ENCODE measurements at regions not wholly inside any gene's neighbourhood (a gene's known extent, or its start where the extent isn't known, plus 50 kb on each side); places are given as distances from the start of the nearest gene placed in this dataset.

DNA sequence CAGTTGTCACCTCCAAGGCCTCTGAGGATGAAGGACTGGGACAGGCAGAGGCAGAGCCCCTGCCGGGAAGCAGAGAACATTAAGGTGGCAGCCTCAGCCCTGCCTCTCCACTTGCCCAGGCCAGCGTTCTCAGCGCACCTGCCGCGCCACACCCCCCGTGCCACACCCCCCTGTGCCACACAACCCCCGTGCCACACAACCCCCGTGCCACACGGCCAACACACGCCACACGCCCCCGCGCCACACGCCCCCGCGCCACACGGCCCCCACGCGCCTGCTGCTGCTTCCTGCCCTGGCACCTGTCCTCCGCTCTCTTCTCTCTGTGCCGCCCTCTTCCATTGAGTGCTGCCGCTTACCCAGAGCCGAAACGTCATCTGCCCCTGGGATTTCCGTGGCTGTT is 58.0 kb upstream of the ZFP42 start:
- no TSS peak for BruUV-seq (replicated peaks)
- ChIA-PET POLR2A (ENCODE audit: low non-redundant PET) (no interaction called here), CTCF (no interaction called here)
- no peak overlapping the region for H3K27ac ChIP-seq (ENCODE audit: low read depth, low read length, poor library complexity, severe bottlenecking)
- no peaks in the 10 kb centered on the region for H3K4me1 ChIP-seq (ENCODE audit: insufficient read depth, low read length, poor library complexity, severe bottlenecking)
- no peaks in the 10 kb centered on the region for H3K36me3 ChIP-seq (ENCODE audit: insufficient read depth, low read length, poor library complexity, severe bottlenecking)
- DNase-seq (ENCODE audit: low spot score), result no peak
- intact Hi-C loops (cut with micrococcal nuclease; ENCODE audit: unreplicated experiment), result no loop called here
- peaks cover 2% of the 10 kb centered on the region for H3K27me3 ChIP-seq (replicated peaks; ENCODE audit: insufficient read depth, low read depth, low read length, poor library complexity)
- no peak overlapping the region for H3K4me3 ChIP-seq (ENCODE audit: low read depth, low read length, poor library complexity, severe bottlenecking)
- H3K9me3 ChIP-seq (ENCODE audit: low read depth, low read length, poor library complexity, severe bottlenecking), result no peaks in the 10 kb centered on the region
- TF ChIP-seq EZH2 (IDR thresholded peaks at IDR 0.05; ENCODE audit: borderline replicate concordance, low read depth, low read length, poor library complexity, severe bottlenecking), result no peak
- TF ChIP-seq, protein P1, sequence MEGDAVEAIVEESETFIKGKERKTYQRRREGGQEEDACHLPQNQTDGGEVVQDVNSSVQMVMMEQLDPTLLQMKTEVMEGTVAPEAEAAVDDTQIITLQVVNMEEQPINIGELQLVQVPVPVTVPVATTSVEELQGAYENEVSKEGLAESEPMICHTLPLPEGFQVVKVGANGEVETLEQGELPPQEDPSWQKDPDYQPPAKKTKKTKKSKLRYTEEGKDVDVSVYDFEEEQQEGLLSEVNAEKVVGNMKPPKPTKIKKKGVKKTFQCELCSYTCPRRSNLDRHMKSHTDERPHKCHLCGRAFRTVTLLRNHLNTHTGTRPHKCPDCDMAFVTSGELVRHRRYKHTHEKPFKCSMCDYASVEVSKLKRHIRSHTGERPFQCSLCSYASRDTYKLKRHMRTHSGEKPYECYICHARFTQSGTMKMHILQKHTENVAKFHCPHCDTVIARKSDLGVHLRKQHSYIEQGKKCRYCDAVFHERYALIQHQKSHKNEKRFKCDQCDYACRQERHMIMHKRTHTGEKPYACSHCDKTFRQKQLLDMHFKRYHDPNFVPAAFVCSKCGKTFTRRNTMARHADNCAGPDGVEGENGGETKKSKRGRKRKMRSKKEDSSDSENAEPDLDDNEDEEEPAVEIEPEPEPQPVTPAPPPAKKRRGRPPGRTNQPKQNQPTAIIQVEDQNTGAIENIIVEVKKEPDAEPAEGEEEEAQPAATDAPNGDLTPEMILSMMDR (conservative IDR thresholded peaks at IDR 0.05; ENCODE audit: low read depth, low read length), result no peak

DNA sequence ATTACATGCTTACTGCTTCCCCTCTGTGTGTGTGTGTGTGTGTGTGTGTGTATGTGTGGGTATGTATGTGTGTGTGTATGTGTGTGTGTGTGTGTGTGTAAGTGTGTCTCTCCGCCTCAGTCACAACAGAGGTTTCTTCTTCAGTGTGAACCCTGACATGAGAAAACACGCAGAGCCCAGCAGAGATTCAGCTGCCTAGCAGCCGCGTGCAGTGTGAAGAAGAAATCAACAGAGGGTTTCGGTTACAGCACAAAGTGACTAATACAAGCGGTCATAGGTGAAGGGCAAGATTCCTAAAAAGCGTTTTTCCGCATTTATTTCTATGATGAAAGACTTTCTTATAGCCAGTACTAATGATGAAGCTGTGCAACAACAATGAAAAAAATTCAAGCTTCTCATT is 55.3 kb upstream of the ZFP42 start:
- POLR2A ChIA-PET (ENCODE audit: low non-redundant PET), result no interaction called here
- no peak for DNase-seq (ENCODE audit: low spot score)

DNA sequence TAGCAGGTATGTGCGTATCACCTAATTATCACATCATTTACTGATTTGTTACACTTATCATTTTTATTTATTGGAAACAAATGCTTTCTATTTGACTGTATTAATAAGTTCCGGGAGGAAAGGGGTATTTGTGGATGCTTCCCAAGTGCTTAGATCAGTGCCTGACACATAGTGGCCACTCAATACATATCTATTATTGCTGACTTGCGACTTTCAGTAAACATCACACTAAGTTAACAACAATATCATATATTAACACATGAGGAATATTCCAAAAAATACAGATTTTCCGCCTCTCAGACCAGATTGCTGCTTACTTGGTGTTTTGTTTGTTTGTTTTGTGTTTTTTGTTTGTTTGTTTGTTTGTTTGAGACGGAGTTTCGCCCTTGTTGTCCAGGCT is 52.6 kb upstream of the ZFP42 start:
- BruUV-seq (replicated peaks), result no TSS peak
- no peaks in the 10 kb centered on the region for H3K4me1 ChIP-seq (ENCODE audit: insufficient read depth, low read length, poor library complexity, severe bottlenecking)
- ChIA-PET POLR2A (ENCODE audit: low non-redundant PET) (interaction anchor here (0.6 kb wide), 1 partner anchor 21 kb away, joined by 4 read pairs; no protein-coding TSS in a partner anchor), CTCF (no interaction called here)
- H3K27ac ChIP-seq (ENCODE audit: low read depth, low read length, poor library complexity, severe bottlenecking), result no peak overlapping the region
- no peak for TF ChIP-seq EZH2 (IDR thresholded peaks at IDR 0.05; ENCODE audit: borderline replicate concordance, low read depth, low read length, poor library complexity, severe bottlenecking)
- TF ChIP-seq, protein P1 (conservative IDR thresholded peaks at IDR 0.05; ENCODE audit: low read depth, low read length), result no peak
- no peak for DNase-seq (ENCODE audit: low spot score)
- no peaks in the 10 kb centered on the region for H3K36me3 ChIP-seq (ENCODE audit: insufficient read depth, low read length, poor library complexity, severe bottlenecking)
- H3K9me3 ChIP-seq (ENCODE audit: low read depth, low read length, poor library complexity, severe bottlenecking), result no peaks in the 10 kb centered on the region
- H3K27me3 ChIP-seq (replicated peaks; ENCODE audit: insufficient read depth, low read depth, low read length, poor library complexity), result peaks cover 5% of the 10 kb centered on the region
- intact Hi-C loops (cut with micrococcal nuclease; ENCODE audit: unreplicated experiment), result no loop called here
- no peak overlapping the region for H3K4me3 ChIP-seq (ENCODE audit: low read depth, low read length, poor library complexity, severe bottlenecking)

More for the DNA sequence above, 55.3 kb upstream of the ZFP42 start:
- BruUV-seq (replicated peaks), result no TSS peak
- intact Hi-C loops (cut with micrococcal nuclease; ENCODE audit: unreplicated experiment), result no loop called here
- H3K9me3 ChIP-seq (ENCODE audit: low read depth, low read length, poor library complexity, severe bottlenecking), result no peaks in the 10 kb centered on the region
- no peak overlapping the region for H3K27ac ChIP-seq (ENCODE audit: low read depth, low read length, poor library complexity, severe bottlenecking)
- no peak overlapping the region for H3K4me3 ChIP-seq (ENCODE audit: low read depth, low read length, poor library complexity, severe bottlenecking)
- TF ChIP-seq, protein P1 (conservative IDR thresholded peaks at IDR 0.05; ENCODE audit: low read depth, low read length), result no peak
- TF ChIP-seq EZH2 (IDR thresholded peaks at IDR 0.05; ENCODE audit: borderline replicate concordance, low read depth, low read length, poor library complexity, severe bottlenecking), result no peak
- CTCF ChIA-PET, result no interaction called here
- no peaks in the 10 kb centered on the region for H3K36me3 ChIP-seq (ENCODE audit: insufficient read depth, low read length, poor library complexity, severe bottlenecking)
- H3K27me3 ChIP-seq (replicated peaks; ENCODE audit: insufficient read depth, low read depth, low read length, poor library complexity), result peaks cover 5% of the 10 kb centered on the region
- H3K4me1 ChIP-seq (ENCODE audit: insufficient read depth, low read length, poor library complexity, severe bottlenecking), result no peaks in the 10 kb centered on the region

Data from A673 (cell line).